Activated T-cell treated with anti-CD3 and anti-CD28 coated beads for 24 hours (primary cell): ENCODE measurements at regions not wholly inside any gene's neighbourhood (a gene's known extent, or its start where the extent isn't known, plus 50 kb on each side); places are given as distances from the start of the nearest gene placed in this dataset.

Source experiments
- DNase-seq: peaks from one replicate; pipeline ENCODE4 v3.0.0-alpha.2; 2020; ENCODE audit warnings: low read depth

GRCh38 chr2:18889565-18890332 is 300.4 kb upstream of the NT5C1B start:
- DNase-seq, result no peak

- DNase-seq, result no peak
Observed at GRCh38 chr2:18885457-18885856, 296.1 kb upstream of the NT5C1B start.

- no peak for DNase-seq
Observed at GRCh38 chr2:18883616-18884456, 294.5 kb upstream of the NT5C1B start.

- no peak for DNase-seq
Observed at GRCh38 chr2:18871430-18871829, 282.1 kb upstream of the NT5C1B start.

- no peak for DNase-seq
Observed at GRCh38 chr2:18870307-18870706, 280.9 kb upstream of the NT5C1B start.

- DNase-seq, result no peak
Observed at GRCh38 chr2:18861951-18862350, 272.6 kb upstream of the NT5C1B start.

- no peak for DNase-seq
Observed at GRCh38 chr2:18860179-18860578, 270.8 kb upstream of the NT5C1B start.

GRCh38 chr2:18856765-18857164 is 267.4 kb upstream of the NT5C1B start:
- DNase-seq, result no peak

- no peak for DNase-seq
Observed at GRCh38 chr2:18855027-18855426, 265.7 kb upstream of the NT5C1B start.

- no peak for DNase-seq
Observed at GRCh38 chr2:18849841-18850578, 260.6 kb upstream of the NT5C1B start.

- DNase-seq, result no peak
Observed at GRCh38 chr2:18848646-18849045, 259.3 kb upstream of the NT5C1B start.

- no peak for DNase-seq
Observed at GRCh38 chr2:18845854-18846445, 256.6 kb upstream of the NT5C1B start.

- no peak for DNase-seq
Observed at GRCh38 chr2:18842836-18843235, 253.5 kb upstream of the NT5C1B start.

GRCh38 chr2:18841248-18842150 is 252.1 kb upstream of the NT5C1B start:
- no peak for DNase-seq

- DNase-seq, result no peak
Observed at GRCh38 chr2:18837240-18837639, 247.9 kb upstream of the NT5C1B start.

- DNase-seq, result no peak
Observed at GRCh38 chr2:18836436-18836835, 247.1 kb upstream of the NT5C1B start.

- DNase-seq, result no peak
Observed at GRCh38 chr2:18835787-18836186, 246.4 kb upstream of the NT5C1B start.

GRCh38 chr2:18834341-18834740 is 245.0 kb upstream of the NT5C1B start:
- no peak for DNase-seq

GRCh38 chr2:18833941-18834340 is 244.6 kb upstream of the NT5C1B start:
- no peak for DNase-seq

GRCh38 chr2:18831916-18832510 is 242.6 kb upstream of the NT5C1B start:
- DNase-seq, result no peak

- no peak for DNase-seq
Observed at GRCh38 chr2:18830962-18831361, 241.6 kb upstream of the NT5C1B start.
